GM23248 (cell line): ENCODE measurements at regions not wholly inside any gene's neighbourhood (a gene's known extent, or its start where the extent isn't known, plus 50 kb on each side); places are given as distances from the start of the nearest gene placed in this dataset.
"Not testable (repeated sequence)": the region's sequence is repeated elsewhere in the genome, so short reads cannot be mapped to it uniquely, and the experiment has no call there.

Source experiments
- DNase-seq: peaks from one replicate; pipeline ENCODE4 v3.0.0-alpha.2; 2015
- H2AFZ ChIP-seq: fragments of 200-600 bp; sonication (generic); 2 replicates; pipeline ENCODE4 v1.6.1; 2016; ENCODE audit warnings: antibody characterized with exemption
- H3F3A ChIP-seq: fragments of 200-600 bp; sonication (generic); 2 replicates; pipeline ENCODE4 v1.6.1; 2016; ENCODE audit warnings: mild to moderate bottlenecking, antibody characterized with exemption, mixed run types; ENCODE audit not compliant: insufficient read depth
- H3K27ac ChIP-seq: fragments of 200-600 bp; sonication (generic); 2 replicates; pipeline ENCODE4 v1.5.1; 2016; ENCODE audit warnings: mild to moderate bottlenecking
- H3K27me3 ChIP-seq: fragments of 200-600 bp; sonication (generic); replicated peaks from 2 replicates; pipeline ENCODE4 v1.6.1; 2016; ENCODE audit warnings: mild to moderate bottlenecking; ENCODE audit not compliant: insufficient read depth
- H3K36me3 ChIP-seq: fragments of 200-600 bp; sonication (generic); 2 replicates; pipeline ENCODE4 v1.6.1; 2016; ENCODE audit warnings: low read depth, mild to moderate bottlenecking
- H3K4me1 ChIP-seq: fragments of 200-600 bp; sonication (generic); 2 replicates; pipeline ENCODE4 v1.6.1; 2016; ENCODE audit warnings: mild to moderate bottlenecking; ENCODE audit not compliant: insufficient read depth
- H3K4me2 ChIP-seq: fragments of 200-600 bp; sonication (generic); one replicate; pipeline ENCODE4 v1.6.1; 2016; ENCODE audit warnings: mild to moderate bottlenecking; ENCODE audit not compliant: unreplicated experiment
- H3K4me3 ChIP-seq: fragments of 200-600 bp; sonication (generic); 2 replicates; pipeline ENCODE4 v1.5.1; 2016; ENCODE audit warnings: mild to moderate bottlenecking
- H3K79me2 ChIP-seq: fragments of 200-600 bp; sonication (generic); 2 replicates; pipeline ENCODE4 v1.6.1; 2016; ENCODE audit warnings: mild to moderate bottlenecking; ENCODE audit not compliant: insufficient read depth
- H3K9ac ChIP-seq: fragments of 200-600 bp; sonication (generic); 2 replicates; pipeline ENCODE4 v1.6.1; 2016; ENCODE audit warnings: mild to moderate bottlenecking
- H3K9me2 ChIP-seq: fragments of 200-600 bp; sonication (generic); 2 replicates; pipeline ENCODE4 v1.6.1; 2016; ENCODE audit warnings: mixed run types, mild to moderate bottlenecking, moderate library complexity; ENCODE audit not compliant: insufficient read depth
- H3K9me3 ChIP-seq: fragments of 200-600 bp; sonication (generic); one replicate; pipeline ENCODE4 v1.6.1; 2017; ENCODE audit warnings: low read depth
- H4K20me1 ChIP-seq: fragments of 200-600 bp; sonication (generic); 2 replicates; pipeline ENCODE4 v1.6.0; 2016; ENCODE audit not compliant: insufficient read depth
- EZH2 ChIP-seq: fragments of 200-600 bp; sonication (generic); IDR thresholded peaks from 2 replicates; pipeline ENCODE4 v1.6.1; 2018; ENCODE audit warnings: antibody characterized with exemption, mild to moderate bottlenecking; ENCODE audit not compliant: insufficient read depth, poor library complexity, severe bottlenecking
- EZH2phosphoT487 ChIP-seq: fragments of 200-600 bp; sonication (generic); IDR thresholded peaks from 2 replicates; pipeline ENCODE4 v1.6.1; 2018; ENCODE audit warnings: antibody characterized with exemption, moderate library complexity, mild to moderate bottlenecking, low read depth; ENCODE audit not compliant: insufficient read depth
- WGBS, 2 experiments: methylation state at CpG; one replicate each; pipeline ENCODE4 v1.1.6; 2015 to 2017; ENCODE audit warnings: low lambda C conversion rate in 2 of 2, low coverage in 1 of 2; ENCODE audit errors: missing lambda C conversion rate in 2 of 2; 5-methylcytosine and 5-hydroxymethylcytosine counted together
- in situ Hi-C: fragments of 300-500 bp; cut with MboI; formaldehyde crosslinking; loops from 2 replicates; pipeline ENCODE4 v1.15.0; 2020

- H3K4me2 ChIP-seq, H3K9me2 ChIP-seq, H3K9ac ChIP-seq, H3K36me3 ChIP-seq, DNase-seq, H3K9me3 ChIP-seq, H3K27me3 ChIP-seq, H3K79me2 ChIP-seq, in situ Hi-C loops, H3K4me3 ChIP-seq, H2AFZ ChIP-seq, H3K27ac ChIP-seq, H3K4me1 ChIP-seq, H4K20me1 ChIP-seq, H3F3A ChIP-seq: not testable (repeated sequence)
- WGBS, 2 experiments, result no CpG with 5 or more reads among the region's 1 CpG
These were observed 175.2 kb upstream of the FAM174A start for GRCh38 chr5:100359998-100360397.

- 0 to 2% methylated on average over 1 to 2 of the region's 2 CpGs for WGBS, 2 experiments
- H3K79me2 ChIP-seq, result not testable (repeated sequence)
These were observed 188.9 kb upstream of the FAM174A start for GRCh38 chr5:100346269-100346668.

DNA sequence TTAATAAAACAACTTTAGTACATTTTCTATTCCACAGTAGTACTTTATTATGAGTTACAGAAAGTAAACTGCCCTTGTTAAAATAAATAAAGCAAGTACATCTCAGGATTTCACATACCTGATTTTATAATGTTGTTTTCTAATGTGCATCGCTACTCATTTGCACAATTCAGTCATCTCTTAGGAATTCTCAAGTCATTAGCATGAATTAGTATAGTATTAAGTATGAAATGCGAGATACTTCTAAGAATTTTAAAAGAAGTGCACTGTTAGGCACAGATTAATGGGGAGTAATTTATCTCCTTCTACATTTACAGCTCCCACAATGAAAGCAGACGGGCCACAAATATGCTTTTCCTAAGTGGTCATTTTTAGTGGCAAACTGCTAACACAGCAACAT lies 193.7 kb upstream of the FAM174A start:
- H3K27me3 ChIP-seq, H3F3A ChIP-seq, H3K4me2 ChIP-seq, H3K27ac ChIP-seq, H3K36me3 ChIP-seq, H3K4me1 ChIP-seq, DNase-seq, H3K9me2 ChIP-seq, H3K9me3 ChIP-seq, H4K20me1 ChIP-seq, in situ Hi-C loops, H3K79me2 ChIP-seq, H3K4me3 ChIP-seq, H3K9ac ChIP-seq, H2AFZ ChIP-seq: not testable (repeated sequence)
- no CpG with 5 or more reads among the region's 3 CpGs for WGBS, 2 experiments

More at GRCh38 chr5:100346269-100346668, 188.9 kb upstream of the FAM174A start:
- H3K9ac ChIP-seq, H3K27ac ChIP-seq, H3K27me3 ChIP-seq, H2AFZ ChIP-seq, H3K4me2 ChIP-seq, H3K4me3 ChIP-seq, H3F3A ChIP-seq, H3K36me3 ChIP-seq, DNase-seq, in situ Hi-C loops, H3K4me1 ChIP-seq, H3K9me2 ChIP-seq, H3K9me3 ChIP-seq, H4K20me1 ChIP-seq: not testable (repeated sequence)

- in situ Hi-C loops, result no loop called here
- H3K4me3 ChIP-seq, result no peak overlapping the region
- H3F3A ChIP-seq, result no peaks in the 10 kb centered on the region
- H3K4me1 ChIP-seq, result no peaks in the 10 kb centered on the region
- no peaks in the 10 kb centered on the region for H4K20me1 ChIP-seq
- no peak overlapping the region for H2AFZ ChIP-seq
- no peak overlapping the region for H3K4me2 ChIP-seq
- H3K9ac ChIP-seq, result no peak overlapping the region
- WGBS, 2 experiments, result 10 to 24% methylated on average over 3 of the region's 3 CpGs
- H3K9me2 ChIP-seq, result no peaks in the 10 kb centered on the region
- no peak overlapping the region for H3K27ac ChIP-seq
- H3K27me3 ChIP-seq, result no peaks in the 10 kb centered on the region
- DNase-seq, result no peak
- TF ChIP-seq EZH2, result no peak
- TF ChIP-seq EZH2phosphoT487, result no peak
- no peaks in the 10 kb centered on the region for H3K9me3 ChIP-seq
- no peaks in the 10 kb centered on the region for H3K36me3 ChIP-seq
- H3K79me2 ChIP-seq, result no peaks in the 10 kb centered on the region
These were observed 212.7 kb upstream of the FAM174A start for GRCh38 chr5:100322483-100322882.

- no peak for TF ChIP-seq EZH2
- TF ChIP-seq EZH2phosphoT487, result no peak
- H3K4me2 ChIP-seq, result no peak overlapping the region
- WGBS, 2 experiments, result 1 to 11% methylated on average over 2 of the region's 2 CpGs
- no peaks in the 10 kb centered on the region for H3K9me3 ChIP-seq
- no peaks in the 10 kb centered on the region for H3K79me2 ChIP-seq
- H4K20me1 ChIP-seq, result no peaks in the 10 kb centered on the region
- no peak overlapping the region for H3K9ac ChIP-seq
- no peak overlapping the region for H2AFZ ChIP-seq
- no peak overlapping the region for H3K4me3 ChIP-seq
- no peaks in the 10 kb centered on the region for H3K4me1 ChIP-seq
- H3F3A ChIP-seq, result no peaks in the 10 kb centered on the region
- no peak for DNase-seq
- H3K36me3 ChIP-seq, result no peaks in the 10 kb centered on the region
- no peaks in the 10 kb centered on the region for H3K9me2 ChIP-seq
- H3K27me3 ChIP-seq, result no peaks in the 10 kb centered on the region
- in situ Hi-C loops, result no loop called here
- no peak overlapping the region for H3K27ac ChIP-seq
These were observed 215.3 kb upstream of the FAM174A start for GRCh38 chr5:100319885-100320284.
